ENCODE measurements at regions not wholly inside any gene's neighbourhood (a gene's known extent, or its start where the extent isn't known, plus 50 kb on each side); places are given as distances from the start of the nearest gene placed in this dataset.
A peak's percentile ranks its signal among the peaks of the same experiment; 100 is the strongest.

DNA sequence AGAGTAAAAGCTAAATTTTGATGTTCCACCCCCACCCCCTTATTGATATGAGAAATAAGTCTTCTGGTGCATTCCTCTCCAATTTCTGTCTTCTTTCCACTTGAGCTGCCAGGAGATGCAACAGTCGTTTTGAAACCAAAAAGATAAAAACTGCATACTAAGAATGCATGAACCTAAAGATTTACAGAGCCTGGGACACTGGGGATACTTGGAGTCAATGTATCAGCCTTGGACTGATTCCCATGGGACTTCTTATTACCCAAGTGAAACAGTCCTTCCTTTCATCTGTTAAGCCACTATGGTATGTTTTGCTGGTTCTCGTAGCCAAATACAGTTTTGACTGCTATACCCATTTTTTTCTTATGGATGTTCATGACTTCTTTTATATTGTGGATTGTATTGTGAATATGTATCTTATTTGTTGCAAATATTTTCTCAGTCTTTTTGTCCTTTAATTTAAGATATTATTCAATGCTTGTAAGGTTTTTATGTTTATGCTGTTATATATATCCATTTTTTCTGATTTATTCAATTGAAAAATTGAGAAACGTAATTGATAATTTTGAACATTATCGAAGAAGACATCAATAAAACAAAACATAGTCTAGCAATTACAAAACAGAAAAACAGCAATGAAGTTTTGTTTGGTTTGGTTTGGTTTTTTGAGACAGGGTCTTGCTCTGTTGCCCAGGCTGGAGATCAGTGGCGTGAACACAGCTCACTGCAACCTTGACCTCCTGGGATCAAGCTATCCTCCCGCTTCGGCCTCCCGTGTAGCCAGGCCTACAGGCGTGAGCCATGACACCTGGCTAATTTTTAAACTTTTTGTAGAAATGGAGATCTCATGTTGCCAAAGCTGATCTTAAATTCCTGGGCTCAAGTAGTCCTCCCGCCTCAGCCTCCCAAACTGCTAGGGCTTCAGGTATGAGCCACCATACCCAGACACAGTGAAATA lies 85.4 kb upstream of the ETV6 start:
- DNase-seq (ENCODE audit: extremely low spot score): no peak
- POLR2A ChIA-PET: no interaction called here
- CTCF ChIA-PET: interaction anchor here (1.2 to 4.1 kb wide), 7 partner anchors 9 to 771 kb away, joined by 3 to 15 read pairs (median 7); no protein-coding TSS in a partner anchor
- TF ChIP-seq, protein P1, sequence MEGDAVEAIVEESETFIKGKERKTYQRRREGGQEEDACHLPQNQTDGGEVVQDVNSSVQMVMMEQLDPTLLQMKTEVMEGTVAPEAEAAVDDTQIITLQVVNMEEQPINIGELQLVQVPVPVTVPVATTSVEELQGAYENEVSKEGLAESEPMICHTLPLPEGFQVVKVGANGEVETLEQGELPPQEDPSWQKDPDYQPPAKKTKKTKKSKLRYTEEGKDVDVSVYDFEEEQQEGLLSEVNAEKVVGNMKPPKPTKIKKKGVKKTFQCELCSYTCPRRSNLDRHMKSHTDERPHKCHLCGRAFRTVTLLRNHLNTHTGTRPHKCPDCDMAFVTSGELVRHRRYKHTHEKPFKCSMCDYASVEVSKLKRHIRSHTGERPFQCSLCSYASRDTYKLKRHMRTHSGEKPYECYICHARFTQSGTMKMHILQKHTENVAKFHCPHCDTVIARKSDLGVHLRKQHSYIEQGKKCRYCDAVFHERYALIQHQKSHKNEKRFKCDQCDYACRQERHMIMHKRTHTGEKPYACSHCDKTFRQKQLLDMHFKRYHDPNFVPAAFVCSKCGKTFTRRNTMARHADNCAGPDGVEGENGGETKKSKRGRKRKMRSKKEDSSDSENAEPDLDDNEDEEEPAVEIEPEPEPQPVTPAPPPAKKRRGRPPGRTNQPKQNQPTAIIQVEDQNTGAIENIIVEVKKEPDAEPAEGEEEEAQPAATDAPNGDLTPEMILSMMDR (IDR thresholded peaks at IDR 0.05; ENCODE audit: control extremely low read depth, extremely low read depth, low read depth, missing control alignments): no peak

DNA sequence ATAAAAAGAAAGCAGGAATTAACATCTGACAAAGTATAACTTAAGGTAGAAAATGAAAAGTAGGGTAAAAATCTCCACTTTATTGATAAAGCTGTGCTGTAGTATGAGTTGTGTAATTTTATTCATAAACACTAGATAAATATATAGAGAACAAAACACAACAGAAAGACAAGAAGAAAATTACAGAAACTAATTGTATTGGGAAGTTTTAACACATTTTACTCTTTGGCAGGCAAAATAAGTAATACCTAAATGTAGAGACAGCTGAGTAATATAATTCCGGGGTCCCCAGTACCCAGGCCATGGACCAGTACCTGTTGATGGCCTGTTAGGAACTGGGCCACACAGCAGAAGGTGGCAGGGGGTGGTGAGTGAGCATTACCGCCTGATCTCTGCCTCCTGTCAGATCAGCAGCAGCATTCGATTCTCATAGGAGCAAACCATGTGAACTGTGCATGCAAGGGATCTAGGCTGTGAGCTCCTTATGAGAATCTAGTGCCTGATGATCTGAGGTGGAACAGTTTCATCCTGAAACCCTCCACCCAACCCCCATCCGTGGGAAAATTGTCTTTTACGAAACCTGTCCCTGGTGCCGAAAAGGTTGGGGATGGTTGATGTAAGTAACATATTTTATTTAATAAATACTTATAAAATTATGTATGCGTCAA lies 84.4 kb upstream of the ETV6 start:
- TF ChIP-seq, protein P1 (IDR thresholded peaks at IDR 0.05; ENCODE audit: control extremely low read depth, extremely low read depth, low read depth, missing control alignments): no peak
- POLR2A ChIA-PET: no interaction called here
- CTCF ChIA-PET: interaction anchor here (0.8 to 4.1 kb wide), 5 partner anchors 9 to 468 kb away, joined by 3 to 15 read pairs (median 7); no protein-coding TSS in a partner anchor
- no peak for DNase-seq (ENCODE audit: extremely low spot score)

DNA sequence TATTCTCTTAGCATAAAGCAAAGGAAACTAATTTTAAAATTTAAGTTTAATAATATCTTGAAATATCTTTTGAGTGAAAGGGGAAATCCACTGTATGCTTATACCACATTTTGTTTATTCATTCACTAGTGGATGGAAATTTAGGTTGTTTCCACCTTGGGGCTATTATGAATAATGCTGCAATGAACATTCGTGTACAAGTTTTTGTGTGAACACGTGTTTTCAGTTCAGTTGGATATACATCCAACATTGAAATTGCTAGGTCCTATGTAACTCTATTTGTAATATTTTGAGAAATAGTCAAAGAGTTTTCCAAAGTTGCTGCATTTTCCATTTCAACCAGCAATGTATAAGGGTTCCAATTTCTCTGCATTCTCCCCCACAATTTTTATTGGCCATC lies 83.7 kb upstream of the ETV6 start:
- ChIA-PET CTCF (interaction anchor here (0.9 to 4.1 kb wide), 6 partner anchors 8 to 468 kb away, joined by 3 to 15 read pairs (median 6); no protein-coding TSS in a partner anchor), POLR2A (no interaction called here)
- no peak for DNase-seq (ENCODE audit: extremely low spot score)
- TF ChIP-seq, protein P1 (IDR thresholded peaks at IDR 0.05; ENCODE audit: control extremely low read depth, extremely low read depth, low read depth, missing control alignments): no peak

DNA sequence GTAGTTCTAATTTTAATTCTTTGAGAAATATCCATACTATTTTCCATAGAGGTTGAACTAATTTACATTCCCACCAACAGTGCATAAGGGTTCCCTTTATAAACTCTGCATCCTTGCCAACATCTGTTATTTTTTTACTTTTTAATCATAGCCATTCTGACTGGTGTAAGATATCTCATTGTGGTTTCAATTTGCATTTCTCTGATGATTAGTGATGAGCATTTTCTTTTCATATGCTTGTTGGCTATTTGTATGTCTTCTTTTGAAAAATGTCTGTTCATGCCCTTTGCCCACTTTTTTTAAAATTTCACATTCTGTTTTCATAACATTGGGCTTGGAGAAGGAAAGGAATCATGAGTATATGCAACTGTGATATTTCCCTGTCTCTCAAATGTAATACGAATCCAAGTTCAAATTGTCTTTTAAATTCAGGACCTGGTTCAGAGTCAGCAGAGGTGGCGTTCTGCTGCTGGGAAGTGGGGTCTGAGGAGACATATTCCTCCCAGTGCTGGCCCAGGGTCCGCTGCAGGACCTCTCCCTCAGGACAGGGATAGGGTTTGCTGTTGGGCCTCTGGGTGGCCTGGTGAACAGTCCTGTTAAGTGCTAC lies 81.2 kb upstream of the ETV6 start:
- ChIA-PET POLR2A (interaction anchor here (0.6 to 0.7 kb wide), 4 partner anchors 264 to 1077 kb away, joined by 3 to 11 read pairs (median 3); no protein-coding TSS in a partner anchor), CTCF (interaction anchor here (0.8 to 2.5 kb wide), 4 partner anchors 10 to 463 kb away, joined by 3 to 11 read pairs (median 4); no protein-coding TSS in a partner anchor)
- TF ChIP-seq, protein P1 (IDR thresholded peaks at IDR 0.05; ENCODE audit: control extremely low read depth, extremely low read depth, low read depth, missing control alignments): no peak
- no peak for DNase-seq (ENCODE audit: extremely low spot score)

DNA sequence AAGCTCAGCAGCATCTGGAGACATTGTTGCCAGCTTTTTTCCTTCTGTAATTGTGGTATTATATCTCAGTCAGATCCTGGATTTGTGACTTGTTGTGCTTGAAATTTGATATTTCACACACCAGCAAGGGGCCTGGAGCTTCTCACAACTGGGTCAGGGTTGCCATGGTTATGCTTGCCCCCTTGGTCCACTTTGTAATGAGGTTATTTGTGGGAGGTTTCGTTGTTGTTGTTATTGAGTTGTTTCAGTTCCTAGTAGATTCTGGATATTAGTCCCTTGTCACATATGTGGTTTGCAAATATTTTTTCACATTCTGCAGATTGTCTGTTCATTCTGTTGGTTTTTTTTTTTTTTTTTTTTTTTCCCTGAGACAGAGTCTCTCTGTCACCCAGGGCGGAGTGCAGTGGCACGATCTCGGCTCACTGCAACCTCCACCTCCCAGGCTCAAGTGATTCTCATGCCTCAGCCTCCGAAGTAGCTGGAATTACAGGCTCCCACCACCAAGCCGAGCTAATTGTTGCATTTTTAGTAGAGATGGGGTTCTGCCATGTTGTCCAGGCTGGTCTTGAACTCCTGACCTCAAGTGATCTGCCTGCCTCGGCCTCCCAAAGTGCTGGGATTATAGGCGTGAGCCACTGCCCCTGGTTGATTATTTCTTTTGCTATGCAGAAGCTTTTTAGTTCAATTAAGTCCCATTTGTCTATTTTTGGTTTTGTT lies 80.6 kb upstream of the ETV6 start:
- TF ChIP-seq, protein P1 (IDR thresholded peaks at IDR 0.05; ENCODE audit: control extremely low read depth, extremely low read depth, low read depth, missing control alignments): no peak
- peak; percentile 52 for DNase-seq (ENCODE audit: extremely low spot score)
- POLR2A ChIA-PET: interaction anchor here (0.6 to 0.7 kb wide), 4 partner anchors 264 to 1076 kb away, joined by 3 to 11 read pairs (median 3); no protein-coding TSS in a partner anchor
- CTCF ChIA-PET: interaction anchor here (1.3 to 2.5 kb wide), 3 partner anchors 9 to 463 kb away, joined by 3 to 11 read pairs (median 6); no protein-coding TSS in a partner anchor
